ENCODE measurements at regions not wholly inside any gene's neighbourhood (a gene's known extent, or its start where the extent isn't known, plus 50 kb on each side); places are given as distances from the start of the nearest gene placed in this dataset.
"Not testable (repeated sequence)": the region's sequence is repeated elsewhere in the genome, so short reads cannot be mapped to it uniquely, and the experiment has no call there.

DNA sequence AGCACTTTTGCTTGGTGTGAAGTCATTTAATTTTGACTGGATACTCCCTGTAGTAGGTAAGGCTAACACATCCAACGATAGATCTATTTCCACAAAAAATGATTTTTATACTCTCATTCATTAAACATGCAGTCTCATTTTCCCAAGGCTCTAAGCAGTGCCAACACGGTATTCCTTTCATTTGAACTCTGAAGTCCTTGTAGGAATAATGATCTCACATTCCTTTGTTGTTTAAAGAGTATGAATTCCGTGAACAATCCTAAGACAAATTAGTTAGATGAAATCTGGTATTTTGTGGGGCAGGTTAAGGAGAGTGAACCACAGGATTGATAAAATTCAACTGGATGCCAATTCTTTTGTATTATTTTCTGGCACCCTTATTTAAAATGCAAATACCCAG is 66.6 kb downstream of the LACC1 start:
- H3K27ac ChIP-seq (ENCODE audit: low read length) = no peak overlapping the region
- DNase-seq = no peak
- H3K9ac ChIP-seq (ENCODE audit: low read length) = no peak overlapping the region
- no peaks in the 10 kb centered on the region for H3K27me3 ChIP-seq (ENCODE audit: low read length)
- H3K9me3 ChIP-seq (ENCODE audit: low read length) = no peaks in the 10 kb centered on the region
- H3K4me3 ChIP-seq (ENCODE audit: low read length) = no peak overlapping the region
- H3K4me2 ChIP-seq (ENCODE audit: low read depth, low read length, poor library complexity, severe bottlenecking) = no peak overlapping the region
- no peak overlapping the region for H2AFZ ChIP-seq (ENCODE audit: low read length)
- no peaks in the 10 kb centered on the region for H3K36me3 ChIP-seq (ENCODE audit: insufficient read depth, low read length)
- no peaks in the 10 kb centered on the region for H4K20me1 ChIP-seq (ENCODE audit: insufficient read depth, low read depth, low read length)
- H3K9me2 ChIP-seq (replicated peaks; ENCODE audit: insufficient read depth, low read length) = no peaks in the 10 kb centered on the region
- no peaks in the 10 kb centered on the region for H3K79me2 ChIP-seq (ENCODE audit: low read length)
- no peaks in the 10 kb centered on the region for H3K4me1 ChIP-seq (ENCODE audit: low read length)

DNA sequence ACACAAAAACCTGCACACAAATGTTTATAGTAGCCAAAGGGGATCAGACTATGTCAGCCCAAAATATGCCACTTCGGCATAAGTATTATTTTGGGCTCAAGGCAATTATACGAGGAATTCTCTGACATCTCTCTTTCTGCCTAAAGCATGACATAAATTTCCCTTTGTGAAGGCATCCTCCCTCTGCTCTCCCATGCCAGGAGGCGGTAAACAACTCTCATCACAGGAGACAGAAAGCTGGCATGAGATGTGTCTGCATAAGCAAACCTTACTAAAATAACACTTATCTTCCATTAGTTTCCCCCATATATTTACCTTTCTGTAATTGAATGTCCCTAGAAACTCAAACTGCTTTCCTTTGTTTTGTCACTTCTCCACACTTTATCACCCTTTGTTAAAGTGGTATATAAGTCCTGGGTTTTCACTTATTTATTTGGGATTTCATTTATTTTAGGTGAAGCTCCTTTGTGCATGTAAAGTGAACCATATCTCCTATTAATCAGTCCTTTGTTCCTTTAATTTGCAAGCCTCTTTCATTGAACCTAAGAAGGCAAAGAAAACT is 68.3 kb downstream of the LACC1 start:
- H3K9me3 ChIP-seq (ENCODE audit: low read length) = no peaks in the 10 kb centered on the region
- no peak overlapping the region for H3K4me2 ChIP-seq (ENCODE audit: low read depth, low read length, poor library complexity, severe bottlenecking)
- no peaks in the 10 kb centered on the region for H3K79me2 ChIP-seq (ENCODE audit: low read length)
- H2AFZ ChIP-seq (ENCODE audit: low read length) = no peak overlapping the region
- H3K9ac ChIP-seq (ENCODE audit: low read length) = no peak overlapping the region
- DNase-seq = no peak
- H3K36me3 ChIP-seq (ENCODE audit: insufficient read depth, low read length) = no peaks in the 10 kb centered on the region
- no peaks in the 10 kb centered on the region for H4K20me1 ChIP-seq (ENCODE audit: insufficient read depth, low read depth, low read length)
- H3K27me3 ChIP-seq (ENCODE audit: low read length) = no peaks in the 10 kb centered on the region
- H3K4me3 ChIP-seq (ENCODE audit: low read length) = no peak overlapping the region
- H3K4me1 ChIP-seq (ENCODE audit: low read length) = no peaks in the 10 kb centered on the region
- H3K9me2 ChIP-seq (replicated peaks; ENCODE audit: insufficient read depth, low read length) = no peaks in the 10 kb centered on the region
- no peak overlapping the region for H3K27ac ChIP-seq (ENCODE audit: low read length)

DNA sequence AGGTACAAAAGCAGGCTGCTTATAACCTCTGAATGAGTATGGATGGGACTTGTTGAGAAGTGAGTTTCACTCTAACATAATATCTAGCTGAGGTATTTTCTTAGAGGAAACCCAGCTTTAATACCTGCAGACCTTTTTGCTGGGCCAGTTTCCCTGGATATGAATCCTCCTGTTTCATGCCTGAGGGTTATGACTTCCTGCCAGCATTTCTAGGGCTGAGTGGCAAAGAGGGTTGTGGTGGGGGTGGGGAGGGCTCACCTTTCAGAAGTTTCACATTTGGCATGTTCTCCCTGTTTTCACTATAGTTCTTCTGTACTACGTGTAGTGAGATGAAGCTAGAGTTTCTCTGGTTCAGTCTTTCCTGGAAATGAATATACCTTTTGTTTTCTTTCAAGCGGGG is 73.7 kb downstream of the LACC1 start:
- Histone ChIP-seq H3K9me2 (replicated peaks; ENCODE audit: insufficient read depth, low read length) (no peaks in the 10 kb centered on the region), H3K4me2 (ENCODE audit: low read depth, low read length, poor library complexity, severe bottlenecking) (no peak overlapping the region), H2AFZ (ENCODE audit: low read length) (no peak overlapping the region)

GRCh38 chr13:43956975-43957374 is 77.3 kb downstream of the LACC1 start:
- H3K9me2 ChIP-seq (replicated peaks; ENCODE audit: insufficient read depth, low read length); H3K9me3 ChIP-seq (ENCODE audit: low read length); H3K79me2 ChIP-seq (ENCODE audit: low read length); H3K27ac ChIP-seq (ENCODE audit: low read length); H3K9ac ChIP-seq (ENCODE audit: low read length); H3K4me1 ChIP-seq (ENCODE audit: low read length); H2AFZ ChIP-seq (ENCODE audit: low read length); DNase-seq; H3K27me3 ChIP-seq (ENCODE audit: low read length); H4K20me1 ChIP-seq (ENCODE audit: insufficient read depth, low read depth, low read length); H3K4me3 ChIP-seq (ENCODE audit: low read length); H3K4me2 ChIP-seq (ENCODE audit: low read depth, low read length, poor library complexity, severe bottlenecking); H3K36me3 ChIP-seq (ENCODE audit: insufficient read depth, low read length): not testable (repeated sequence)

More for the DNA sequence above, 73.7 kb downstream of the LACC1 start:
- Histone ChIP-seq H3K9ac (ENCODE audit: low read length) (no peak overlapping the region), H3K4me1 (ENCODE audit: low read length) (no peaks in the 10 kb centered on the region), H3K27ac (ENCODE audit: low read length) (no peak overlapping the region), H3K4me3 (ENCODE audit: low read length) (no peak overlapping the region), H3K9me3 (ENCODE audit: low read length) (no peaks in the 10 kb centered on the region), H4K20me1 (ENCODE audit: insufficient read depth, low read depth, low read length) (no peaks in the 10 kb centered on the region), H3K27me3 (ENCODE audit: low read length) (no peaks in the 10 kb centered on the region), H3K36me3 (ENCODE audit: insufficient read depth, low read length) (no peaks in the 10 kb centered on the region), H3K79me2 (ENCODE audit: low read length) (no peaks in the 10 kb centered on the region)
- DNase-seq = no peak

DNA sequence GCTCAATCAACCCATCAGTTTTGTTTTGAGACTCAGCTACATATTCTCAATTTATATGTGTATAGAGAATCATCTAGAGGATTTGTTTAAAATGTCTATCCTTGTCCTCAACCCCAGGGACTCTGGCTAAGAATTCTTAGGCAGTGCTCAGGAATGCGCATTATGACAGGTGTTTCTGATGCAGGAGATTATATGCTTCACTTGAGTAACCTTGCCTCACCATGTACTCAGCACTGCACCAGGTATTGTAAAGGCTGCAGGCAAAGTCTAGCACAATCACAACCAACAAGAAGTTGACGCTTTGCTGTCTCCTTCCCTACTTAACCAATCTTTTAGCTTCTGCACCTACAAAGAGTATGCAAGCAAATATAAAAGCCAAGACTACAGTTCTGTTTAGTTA is 79.6 kb downstream of the LACC1 start:
- Histone ChIP-seq H3K4me3 (ENCODE audit: low read length) (no peak overlapping the region), H2AFZ (ENCODE audit: low read length) (no peak overlapping the region), H3K4me1 (ENCODE audit: low read length) (no peaks in the 10 kb centered on the region), H3K4me2 (ENCODE audit: low read depth, low read length, poor library complexity, severe bottlenecking) (no peak overlapping the region), H3K9ac (ENCODE audit: low read length) (no peak overlapping the region), H3K79me2 (ENCODE audit: low read length) (no peaks in the 10 kb centered on the region), H3K27me3 (ENCODE audit: low read length) (no peaks in the 10 kb centered on the region), H3K9me3 (ENCODE audit: low read length) (no peaks in the 10 kb centered on the region), H3K27ac (ENCODE audit: low read length) (no peak overlapping the region), H4K20me1 (ENCODE audit: insufficient read depth, low read depth, low read length) (no peaks in the 10 kb centered on the region), H3K36me3 (ENCODE audit: insufficient read depth, low read length) (no peaks in the 10 kb centered on the region), H3K9me2 (replicated peaks; ENCODE audit: insufficient read depth, low read length) (no peaks in the 10 kb centered on the region)
- no peak for DNase-seq

DNA sequence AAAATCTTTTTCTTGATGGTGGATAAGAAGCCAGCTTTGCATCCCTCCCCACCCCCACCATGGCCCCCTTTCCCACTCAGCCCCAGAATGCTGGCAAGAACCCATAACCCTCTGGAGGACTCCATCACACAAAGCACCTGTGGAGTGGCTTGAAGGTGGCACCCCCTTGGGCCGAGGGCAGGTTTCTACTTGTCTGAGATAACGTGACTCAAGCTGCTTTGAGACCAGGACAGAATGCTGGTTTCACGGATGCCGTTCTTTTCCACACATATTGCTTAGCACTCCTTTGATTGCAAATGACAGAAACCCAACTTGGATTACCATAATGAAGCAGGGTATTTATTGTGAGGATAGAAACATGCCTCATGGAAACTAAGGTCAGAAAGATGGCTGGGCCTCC is 82.2 kb downstream of the LACC1 start:
- H3K27me3 ChIP-seq (ENCODE audit: low read length) = no peaks in the 10 kb centered on the region
- no peak overlapping the region for H3K4me3 ChIP-seq (ENCODE audit: low read length)
- no peaks in the 10 kb centered on the region for H3K36me3 ChIP-seq (ENCODE audit: insufficient read depth, low read length)
- no peaks in the 10 kb centered on the region for H3K9me3 ChIP-seq (ENCODE audit: low read length)
- no peaks in the 10 kb centered on the region for H4K20me1 ChIP-seq (ENCODE audit: insufficient read depth, low read depth, low read length)
- H3K9me2 ChIP-seq (replicated peaks; ENCODE audit: insufficient read depth, low read length) = no peaks in the 10 kb centered on the region
- H3K9ac ChIP-seq (ENCODE audit: low read length) = no peak overlapping the region
- no peak overlapping the region for H3K4me2 ChIP-seq (ENCODE audit: low read depth, low read length, poor library complexity, severe bottlenecking)
- no peak overlapping the region for H3K27ac ChIP-seq (ENCODE audit: low read length)
- H3K4me1 ChIP-seq (ENCODE audit: low read length) = no peaks in the 10 kb centered on the region
- H2AFZ ChIP-seq (ENCODE audit: low read length) = no peak overlapping the region
- no peaks in the 10 kb centered on the region for H3K79me2 ChIP-seq (ENCODE audit: low read length)
- DNase-seq = no peak

DNA sequence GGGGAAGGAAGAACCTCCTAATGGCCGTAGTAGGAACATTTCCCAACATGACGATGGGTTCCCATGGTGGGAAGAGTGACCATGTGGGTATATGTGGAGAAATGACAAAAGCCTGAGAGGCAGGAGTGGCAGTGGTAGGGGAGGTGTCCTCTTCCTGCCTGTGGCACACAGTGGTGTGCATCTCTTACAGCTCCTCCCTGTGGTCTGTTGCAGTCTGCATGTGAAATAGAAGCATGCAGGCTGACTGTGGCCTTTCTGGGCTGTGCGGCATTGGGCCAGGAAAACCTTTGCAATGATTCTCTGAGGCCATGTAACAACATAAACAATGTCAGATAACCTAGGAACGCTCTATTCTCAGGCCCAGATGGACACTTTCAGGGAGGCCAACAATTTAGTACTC is 84.0 kb downstream of the LACC1 start:
- H3K36me3 ChIP-seq (ENCODE audit: insufficient read depth, low read length) = no peaks in the 10 kb centered on the region
- H2AFZ ChIP-seq (ENCODE audit: low read length) = no peak overlapping the region
- H3K27me3 ChIP-seq (ENCODE audit: low read length) = no peaks in the 10 kb centered on the region

DNA sequence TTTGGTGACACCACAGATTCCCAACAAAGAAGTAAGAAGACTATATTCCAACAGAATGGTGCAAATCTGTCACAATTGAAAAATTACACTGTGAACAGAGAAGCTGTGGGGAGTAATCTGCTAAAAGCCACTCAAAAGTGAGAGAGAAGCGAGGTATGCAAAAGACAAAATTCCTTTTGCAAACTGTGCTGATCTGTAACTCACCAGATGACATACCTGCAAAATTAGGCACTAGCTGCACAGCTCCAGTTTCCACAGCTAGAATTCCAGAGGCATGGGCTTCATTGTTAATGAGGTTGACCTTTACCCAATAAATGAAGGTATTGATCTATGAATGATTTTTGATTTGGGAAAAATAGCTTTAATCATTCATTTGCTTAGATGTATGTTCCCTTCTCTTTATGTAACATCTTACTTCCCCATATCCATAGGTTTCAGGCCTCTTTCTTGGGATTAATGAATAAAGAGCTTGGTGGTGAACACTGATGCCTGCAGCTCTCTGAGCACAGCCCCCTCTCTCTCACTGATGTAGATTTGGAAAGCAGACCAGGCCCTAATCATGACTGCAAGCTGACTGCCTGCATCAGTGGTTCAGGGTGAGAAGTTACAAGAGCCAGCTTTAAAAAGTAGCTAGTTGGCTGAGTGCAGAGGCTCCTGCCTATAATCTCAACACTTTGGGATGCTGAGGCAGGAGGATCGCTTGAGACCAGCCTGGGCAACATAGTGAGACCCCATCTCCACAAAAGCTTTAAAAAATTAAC is 85.2 kb downstream of the LACC1 start:
- H2AFZ ChIP-seq (ENCODE audit: low read length) = no peak overlapping the region
- H4K20me1 ChIP-seq (ENCODE audit: insufficient read depth, low read depth, low read length) = no peaks in the 10 kb centered on the region
- H3K4me2 ChIP-seq (ENCODE audit: low read depth, low read length, poor library complexity, severe bottlenecking) = no peak overlapping the region
- no peaks in the 10 kb centered on the region for H3K4me1 ChIP-seq (ENCODE audit: low read length)
- H3K27ac ChIP-seq (ENCODE audit: low read length) = no peak overlapping the region
- no peaks in the 10 kb centered on the region for H3K36me3 ChIP-seq (ENCODE audit: insufficient read depth, low read length)
- H3K79me2 ChIP-seq (ENCODE audit: low read length) = no peaks in the 10 kb centered on the region
- no peak for DNase-seq
- H3K27me3 ChIP-seq (ENCODE audit: low read length) = no peaks in the 10 kb centered on the region
- H3K9me2 ChIP-seq (replicated peaks; ENCODE audit: insufficient read depth, low read length) = no peaks in the 10 kb centered on the region
- no peaks in the 10 kb centered on the region for H3K9me3 ChIP-seq (ENCODE audit: low read length)
- H3K9ac ChIP-seq (ENCODE audit: low read length) = no peak overlapping the region
- H3K4me3 ChIP-seq (ENCODE audit: low read length) = no peak overlapping the region

More for the DNA sequence above, 84.0 kb downstream of the LACC1 start:
- peak; percentile 52 for DNase-seq
- no peaks in the 10 kb centered on the region for H3K4me1 ChIP-seq (ENCODE audit: low read length)
- no peaks in the 10 kb centered on the region for H3K9me2 ChIP-seq (replicated peaks; ENCODE audit: insufficient read depth, low read length)
- no peaks in the 10 kb centered on the region for H3K79me2 ChIP-seq (ENCODE audit: low read length)
- H3K27ac ChIP-seq (ENCODE audit: low read length) = no peak overlapping the region
- H3K4me2 ChIP-seq (ENCODE audit: low read depth, low read length, poor library complexity, severe bottlenecking) = no peak overlapping the region
- H3K9me3 ChIP-seq (ENCODE audit: low read length) = no peaks in the 10 kb centered on the region
- no peak overlapping the region for H3K4me3 ChIP-seq (ENCODE audit: low read length)
- no peak overlapping the region for H3K9ac ChIP-seq (ENCODE audit: low read length)
- no peaks in the 10 kb centered on the region for H4K20me1 ChIP-seq (ENCODE audit: insufficient read depth, low read depth, low read length)

Measured in Karpas-422 (cell line).